ENCODE measurements at regions not wholly inside any gene's neighbourhood (a gene's known extent, or its start where the extent isn't known, plus 50 kb on each side); places are given as distances from the start of the nearest gene placed in this dataset.

DNA sequence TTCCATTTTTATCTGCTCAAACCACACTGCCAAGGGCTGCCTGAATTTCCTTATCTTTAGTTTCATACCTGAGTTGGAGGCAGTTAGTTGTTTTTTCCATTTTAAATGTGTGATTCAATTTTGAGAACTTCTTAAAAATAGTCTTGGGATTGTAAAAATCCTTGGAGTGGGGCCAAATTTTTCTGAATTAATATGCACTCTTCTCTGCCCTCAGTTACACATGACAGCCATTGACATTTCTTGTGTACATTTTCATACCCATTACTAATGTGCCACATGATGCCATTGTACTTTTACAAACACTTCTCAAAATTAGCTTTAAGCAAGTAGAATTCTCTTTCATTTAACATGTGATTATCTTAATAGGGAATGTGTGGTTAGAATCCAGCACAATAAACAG lies 141.7 kb downstream of the C3orf38 start:
- no peak for DNase-seq (ENCODE audit: low read depth, low spot score)
- in situ Hi-C loops (cut with MboI), result no loop called here
- no peak overlapping the region for H3K27ac ChIP-seq (ENCODE audit: control insufficient read depth, insufficient read depth)
- TF ChIP-seq EP300 (IDR thresholded peaks at IDR 0.05; ENCODE audit: borderline replicate concordance in 1 of 2, control insufficient read depth in 1 of 2, low read depth in 2 of 2, low read length in 2 of 2), result no peak
- ChIA-PET SMC1A (ENCODE audit: uncharacterized antibody, unreplicated experiment) (interaction anchor here (0.9 kb wide), 1 partner anchor 16 kb away, joined by 3 read pairs; no protein-coding TSS in a partner anchor), POLR2A (no interaction called here), CTCF (no interaction called here), RAD21 (ENCODE audit: unreplicated experiment) (no interaction called here)
- no peaks in the 10 kb centered on the region for H3K79me2 ChIP-seq (ENCODE audit: control insufficient read depth, insufficient read depth, low read length)
- no peaks in the 10 kb centered on the region for H3K27me3 ChIP-seq (replicated peaks in 1 of 2; ENCODE audit: control insufficient read depth in 2 of 2, insufficient read depth in 2 of 2, low read length in 1 of 2)
- H3K9ac ChIP-seq (ENCODE audit: control insufficient read depth, insufficient read depth, low read length), result no peak overlapping the region
- ATAC-seq, result no peak
- H2AFZ ChIP-seq (ENCODE audit: control insufficient read depth, low read depth, low read length), result no peak overlapping the region
- no peaks in the 10 kb centered on the region for H3K36me3 ChIP-seq (ENCODE audit: control insufficient read depth in 2 of 2, insufficient read depth in 2 of 2, low read length in 1 of 2)
- H3K4me3 ChIP-seq, result no peak overlapping the region
- FAIRE-seq, result no peak
- no peaks in the 10 kb centered on the region for H3K4me1 ChIP-seq (ENCODE audit: control insufficient read depth, insufficient read depth, low read length)
- no peaks in the 10 kb centered on the region for H3K9me3 ChIP-seq (replicated peaks; ENCODE audit: control insufficient read depth, insufficient read depth, low read length)
- no TSS peak for BruUV-seq (replicated peaks)
- no peak overlapping the region for H3K4me2 ChIP-seq (ENCODE audit: control insufficient read depth, insufficient read depth)
- intact Hi-C loops (cut with micrococcal nuclease; ENCODE audit: unreplicated experiment), result no loop called here
- H4K20me1 ChIP-seq (ENCODE audit: control insufficient read depth, insufficient read depth), result no peaks in the 10 kb centered on the region

DNA sequence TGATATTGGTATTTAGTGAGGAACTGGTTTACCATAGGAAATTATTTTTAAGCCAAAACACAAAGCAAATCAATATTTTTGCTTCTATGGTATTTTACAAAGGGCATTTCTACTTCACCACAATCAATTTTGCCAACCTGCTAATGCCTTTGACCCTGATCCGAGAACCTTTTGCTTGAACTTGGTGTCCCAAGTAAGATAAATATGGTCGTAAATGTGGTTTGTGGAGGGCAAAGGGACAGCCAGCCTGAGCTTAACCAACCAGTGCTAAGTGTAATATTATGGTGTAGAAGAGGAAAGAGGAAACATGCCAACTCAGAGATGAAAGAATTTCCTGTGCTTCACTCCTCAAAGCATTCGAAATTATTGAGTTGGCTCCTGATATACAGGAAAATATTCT lies 148.4 kb downstream of the C3orf38 start:
- no peak for ATAC-seq
- no peaks in the 10 kb centered on the region for H3K79me2 ChIP-seq (ENCODE audit: control insufficient read depth, insufficient read depth, low read length)
- WGBS (ENCODE audit: insufficient coverage, insufficient replicate concordance, low lambda C conversion rate, missing lambda C conversion rate), result 34% methylated on average over 3 of the region's 3 CpGs
- no peaks in the 10 kb centered on the region for H3K4me1 ChIP-seq (ENCODE audit: control insufficient read depth, insufficient read depth, low read length)
- intact Hi-C loops (cut with micrococcal nuclease; ENCODE audit: unreplicated experiment), result no loop called here
- CTCF ChIA-PET, result interaction anchor here (0.6 kb wide), 1 partner anchor 728 kb away, joined by 3 read pairs; no protein-coding TSS in a partner anchor
- no peak overlapping the region for H2AFZ ChIP-seq (ENCODE audit: control insufficient read depth, low read depth, low read length)
- H3K4me2 ChIP-seq (ENCODE audit: control insufficient read depth, insufficient read depth), result no peak overlapping the region
- RAD21 ChIA-PET (ENCODE audit: unreplicated experiment), result no interaction called here
- no peak for FAIRE-seq
- H3K9me3 ChIP-seq (replicated peaks; ENCODE audit: control insufficient read depth, insufficient read depth, low read length), result no peaks in the 10 kb centered on the region
- H3K27ac ChIP-seq (ENCODE audit: control insufficient read depth, insufficient read depth), result no peak overlapping the region
- no peak overlapping the region for H3K9ac ChIP-seq (ENCODE audit: control insufficient read depth, insufficient read depth, low read length)
- no peaks in the 10 kb centered on the region for H3K27me3 ChIP-seq (replicated peaks in 1 of 2; ENCODE audit: control insufficient read depth in 2 of 2, insufficient read depth in 2 of 2, low read length in 1 of 2)
- DNase-seq (ENCODE audit: low read depth, low spot score), result no peak
- H3K36me3 ChIP-seq (ENCODE audit: control insufficient read depth in 2 of 2, insufficient read depth in 2 of 2, low read length in 1 of 2), result no peaks in the 10 kb centered on the region; a peak in 1 of 4 replicates
- no TSS peak for BruUV-seq (replicated peaks)
- no peak overlapping the region for H3K4me3 ChIP-seq
- POLR2A ChIA-PET, result no interaction called here
- in situ Hi-C loops (cut with MboI), result no loop called here
- TF ChIP-seq BACH1 (IDR thresholded peaks at IDR 0.05; ENCODE audit: borderline replicate concordance), result no peak
- no peak for TF ChIP-seq MEF2A (IDR thresholded peaks at IDR 0.05; ENCODE audit: insufficient read depth, low read depth, low read length)
- TF ChIP-seq ZNF207 (IDR thresholded peaks at IDR 0.05; ENCODE audit: borderline replicate concordance), result no peak
- TF ChIP-seq TCF12 (IDR thresholded peaks at IDR 0.05; ENCODE audit: low read depth, low read length), result no peak
- TF ChIP-seq, protein P1, sequence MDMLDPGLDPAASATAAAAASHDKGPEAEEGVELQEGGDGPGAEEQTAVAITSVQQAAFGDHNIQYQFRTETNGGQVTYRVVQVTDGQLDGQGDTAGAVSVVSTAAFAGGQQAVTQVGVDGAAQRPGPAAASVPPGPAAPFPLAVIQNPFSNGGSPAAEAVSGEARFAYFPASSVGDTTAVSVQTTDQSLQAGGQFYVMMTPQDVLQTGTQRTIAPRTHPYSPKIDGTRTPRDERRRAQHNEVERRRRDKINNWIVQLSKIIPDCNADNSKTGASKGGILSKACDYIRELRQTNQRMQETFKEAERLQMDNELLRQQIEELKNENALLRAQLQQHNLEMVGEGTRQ (IDR thresholded peaks at IDR 0.05; ENCODE audit: borderline replicate concordance, low read depth, low read length), result no peak
- no peak for TF ChIP-seq SIN3A (IDR thresholded peaks at IDR 0.05; ENCODE audit: low read depth, low read length)
- TF ChIP-seq, protein P2, sequence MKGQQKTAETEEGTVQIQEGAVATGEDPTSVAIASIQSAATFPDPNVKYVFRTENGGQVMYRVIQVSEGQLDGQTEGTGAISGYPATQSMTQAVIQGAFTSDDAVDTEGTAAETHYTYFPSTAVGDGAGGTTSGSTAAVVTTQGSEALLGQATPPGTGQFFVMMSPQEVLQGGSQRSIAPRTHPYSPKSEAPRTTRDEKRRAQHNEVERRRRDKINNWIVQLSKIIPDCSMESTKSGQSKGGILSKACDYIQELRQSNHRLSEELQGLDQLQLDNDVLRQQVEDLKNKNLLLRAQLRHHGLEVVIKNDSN (IDR thresholded peaks at IDR 0.05; ENCODE audit: borderline replicate concordance, extremely low read length, insufficient read depth, low read depth, low read length), result no peak
- TF ChIP-seq HDAC2 (IDR thresholded peaks at IDR 0.05), result no peak
- TF ChIP-seq HDGF (IDR thresholded peaks at IDR 0.05), result no peak
- TF ChIP-seq, protein P3, sequence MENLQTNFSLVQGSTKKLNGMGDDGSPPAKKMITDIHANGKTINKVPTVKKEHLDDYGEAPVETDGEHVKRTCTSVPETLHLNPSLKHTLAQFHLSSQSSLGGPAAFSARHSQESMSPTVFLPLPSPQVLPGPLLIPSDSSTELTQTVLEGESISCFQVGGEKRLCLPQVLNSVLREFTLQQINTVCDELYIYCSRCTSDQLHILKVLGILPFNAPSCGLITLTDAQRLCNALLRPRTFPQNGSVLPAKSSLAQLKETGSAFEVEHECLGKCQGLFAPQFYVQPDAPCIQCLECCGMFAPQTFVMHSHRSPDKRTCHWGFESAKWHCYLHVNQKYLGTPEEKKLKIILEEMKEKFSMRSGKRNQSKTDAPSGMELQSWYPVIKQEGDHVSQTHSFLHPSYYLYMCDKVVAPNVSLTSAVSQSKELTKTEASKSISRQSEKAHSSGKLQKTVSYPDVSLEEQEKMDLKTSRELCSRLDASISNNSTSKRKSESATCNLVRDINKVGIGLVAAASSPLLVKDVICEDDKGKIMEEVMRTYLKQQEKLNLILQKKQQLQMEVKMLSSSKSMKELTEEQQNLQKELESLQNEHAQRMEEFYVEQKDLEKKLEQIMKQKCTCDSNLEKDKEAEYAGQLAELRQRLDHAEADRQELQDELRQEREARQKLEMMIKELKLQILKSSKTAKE (IDR thresholded peaks at IDR 0.05; ENCODE audit: low read depth, poor library complexity, severe bottlenecking), result no peak
- H4K20me1 ChIP-seq (ENCODE audit: control insufficient read depth, insufficient read depth), result no peaks in the 10 kb centered on the region
- SMC1A ChIA-PET (ENCODE audit: uncharacterized antibody, unreplicated experiment), result no interaction called here

Data from GM12878 (cell line).